KOPT-K1 (cell line): ENCODE measurements at regions not wholly inside any gene's neighbourhood (a gene's known extent, or its start where the extent isn't known, plus 50 kb on each side); places are given as distances from the start of the nearest gene placed in this dataset.
"Not testable (repeated sequence)": the region's sequence is repeated elsewhere in the genome, so short reads cannot be mapped to it uniquely, and the experiment has no call there.

ENCODE experiments used
- H3K27ac ChIP-seq: fragments of 200-600 bp; sonication (generic); 2 replicates; pipeline ENCODE4 v1.5.1; 2016; ENCODE audit warnings: antibody characterized with exemption, mild to moderate bottlenecking, low read depth, low read length; ENCODE audit not compliant: poor library complexity, severe bottlenecking
- H3K36me3 ChIP-seq: fragments of 200-600 bp; sonication (generic); 2 replicates; pipeline ENCODE4 v1.5.1; 2017; ENCODE audit warnings: antibody characterized with exemption, mild to moderate bottlenecking, low read length, moderate library complexity; ENCODE audit not compliant: insufficient read depth
- H3K9me3 ChIP-seq: fragments of 200-600 bp; sonication (generic); 2 replicates; pipeline ENCODE4 v1.5.1; 2017; ENCODE audit warnings: antibody characterized with exemption, low read length, mild to moderate bottlenecking; ENCODE audit not compliant: insufficient read depth, poor library complexity, severe bottlenecking

- H3K36me3 ChIP-seq, H3K27ac ChIP-seq, H3K9me3 ChIP-seq: not testable (repeated sequence)
Measured at GRCh38 chr15:20084026-20084425, 457.6 kb downstream of the GOLGA6L6 start.

- H3K36me3 ChIP-seq, H3K27ac ChIP-seq, H3K9me3 ChIP-seq: not testable (repeated sequence)
Measured at GRCh38 chr15:20074082-20074481, 467.5 kb downstream of the GOLGA6L6 start.

- H3K9me3 ChIP-seq, H3K36me3 ChIP-seq, H3K27ac ChIP-seq: not testable (repeated sequence)
Measured at GRCh38 chr15:20069043-20069442, 472.6 kb downstream of the GOLGA6L6 start.

GRCh38 chr15:20066173-20066572 is 475.4 kb downstream of the GOLGA6L6 start:
- H3K27ac ChIP-seq, H3K9me3 ChIP-seq, H3K36me3 ChIP-seq: not testable (repeated sequence)

GRCh38 chr15:20065508-20065907 is 476.1 kb downstream of the GOLGA6L6 start:
- not testable (repeated sequence) for H3K36me3 ChIP-seq, H3K27ac ChIP-seq, H3K9me3 ChIP-seq

GRCh38 chr15:20063167-20063566 is 478.4 kb downstream of the GOLGA6L6 start:
- H3K9me3 ChIP-seq, H3K27ac ChIP-seq, H3K36me3 ChIP-seq: not testable (repeated sequence)

- not testable (repeated sequence) for H3K36me3 ChIP-seq, H3K9me3 ChIP-seq, H3K27ac ChIP-seq
Measured at GRCh38 chr15:20060838-20061237, 480.8 kb downstream of the GOLGA6L6 start.

GRCh38 chr15:20056871-20057270 is 484.7 kb downstream of the GOLGA6L6 start:
- H3K9me3 ChIP-seq, H3K36me3 ChIP-seq, H3K27ac ChIP-seq: not testable (repeated sequence)

- H3K36me3 ChIP-seq, H3K9me3 ChIP-seq, H3K27ac ChIP-seq: not testable (repeated sequence)
Measured at GRCh38 chr15:20055921-20056320, 485.7 kb downstream of the GOLGA6L6 start.

GRCh38 chr15:20048189-20048588 is 493.4 kb downstream of the GOLGA6L6 start:
- not testable (repeated sequence) for H3K9me3 ChIP-seq, H3K27ac ChIP-seq, H3K36me3 ChIP-seq

GRCh38 chr15:20045165-20045564 is 496.4 kb downstream of the GOLGA6L6 start:
- not testable (repeated sequence) for H3K36me3 ChIP-seq, H3K27ac ChIP-seq, H3K9me3 ChIP-seq

GRCh38 chr15:20040691-20041090 is 500.9 kb downstream of the GOLGA6L6 start:
- H3K36me3 ChIP-seq, H3K27ac ChIP-seq, H3K9me3 ChIP-seq: not testable (repeated sequence)

- H3K36me3 ChIP-seq, H3K9me3 ChIP-seq, H3K27ac ChIP-seq: not testable (repeated sequence)
Measured at GRCh38 chr15:20025040-20025439, 516.6 kb downstream of the GOLGA6L6 start.

- not testable (repeated sequence) for H3K27ac ChIP-seq, H3K9me3 ChIP-seq, H3K36me3 ChIP-seq
Measured at GRCh38 chr15:20022349-20022748, 519.3 kb downstream of the GOLGA6L6 start.

- H3K27ac ChIP-seq, H3K36me3 ChIP-seq, H3K9me3 ChIP-seq: not testable (repeated sequence)
Measured at GRCh38 chr15:20021351-20021750, 520.2 kb downstream of the GOLGA6L6 start.

GRCh38 chr15:20020588-20020987 is 521.0 kb downstream of the GOLGA6L6 start:
- H3K9me3 ChIP-seq, H3K36me3 ChIP-seq, H3K27ac ChIP-seq: not testable (repeated sequence)

GRCh38 chr15:20019758-20020157 is 521.8 kb downstream of the GOLGA6L6 start:
- H3K36me3 ChIP-seq, H3K27ac ChIP-seq, H3K9me3 ChIP-seq: not testable (repeated sequence)
